ENCODE measurements at regions not wholly inside any gene's neighbourhood (a gene's known extent, or its start where the extent isn't known, plus 50 kb on each side); places are given as distances from the start of the nearest gene placed in this dataset.

GRCh38 chr22:49382451-49382735 lies 445.3 kb downstream of the BRD1 start:
- H3K4me2 ChIP-seq (ENCODE audit: low read depth, low read length, poor library complexity, severe bottlenecking), result no peak overlapping the region
- TF ChIP-seq CTCF (IDR thresholded peaks at IDR 0.05; ENCODE audit: insufficient read depth, low read length, poor library complexity, severe bottlenecking) (no peak), EZH2phosphoT487 (conservative IDR thresholded peaks at IDR 0.05; ENCODE audit: low read length) (no peak)
- H3F3A ChIP-seq (ENCODE audit: insufficient read depth), result peaks cover 4% of the 10 kb centered on the region; the same call in 1 of the 2 replicates
- H3K9me3 ChIP-seq (ENCODE audit: insufficient read depth, low read length), result peaks cover 4% of the 10 kb centered on the region; the same call in 1 of the 2 replicates
- no peaks in the 10 kb centered on the region for H3K79me2 ChIP-seq (ENCODE audit: insufficient read depth, low read length)
- H2AFZ ChIP-seq (ENCODE audit: low read depth, low read length, severe bottlenecking), result no peak overlapping the region
- no peak overlapping the region for H3K9ac ChIP-seq (ENCODE audit: low read length)
- H3K4me3 ChIP-seq (ENCODE audit: insufficient read depth, low read length, poor library complexity, severe bottlenecking), result no peak overlapping the region
- H3K9me2 ChIP-seq (replicated peaks; ENCODE audit: insufficient read depth, low read length), result no peaks in the 10 kb centered on the region
- H3K27me3 ChIP-seq (ENCODE audit: low read length), result no peaks in the 10 kb centered on the region
- no peaks in the 10 kb centered on the region for H4K20me1 ChIP-seq (ENCODE audit: low read depth, low read length)
- no peaks in the 10 kb centered on the region for H3K36me3 ChIP-seq (ENCODE audit: low read length)
- no peak overlapping the region for H3K27ac ChIP-seq (ENCODE audit: low read depth, low read length)

- no peak overlapping the region for H3K4me3 ChIP-seq (ENCODE audit: insufficient read depth, low read length, poor library complexity, severe bottlenecking)
- H2AFZ ChIP-seq (ENCODE audit: low read depth, low read length, severe bottlenecking), result no peak overlapping the region
- no peaks in the 10 kb centered on the region for H3K9me2 ChIP-seq (replicated peaks; ENCODE audit: insufficient read depth, low read length)
- H3K27ac ChIP-seq (ENCODE audit: low read depth, low read length), result no peak overlapping the region
- H3K36me3 ChIP-seq (ENCODE audit: low read length), result no peaks in the 10 kb centered on the region
- no peaks in the 10 kb centered on the region for H3K27me3 ChIP-seq (ENCODE audit: low read length)
- no peaks in the 10 kb centered on the region for H4K20me1 ChIP-seq (ENCODE audit: low read depth, low read length)
- H3K9me3 ChIP-seq (ENCODE audit: insufficient read depth, low read length), result peaks cover 4% of the 10 kb centered on the region; the same call in 1 of the 2 replicates
- H3F3A ChIP-seq (ENCODE audit: insufficient read depth), result peaks cover 4% of the 10 kb centered on the region; the same call in 1 of the 2 replicates
- H3K79me2 ChIP-seq (ENCODE audit: insufficient read depth, low read length), result no peaks in the 10 kb centered on the region
- no peak overlapping the region for H3K4me2 ChIP-seq (ENCODE audit: low read depth, low read length, poor library complexity, severe bottlenecking)
- no peak overlapping the region for H3K9ac ChIP-seq (ENCODE audit: low read length)
- TF ChIP-seq CTCF (IDR thresholded peaks at IDR 0.05; ENCODE audit: insufficient read depth, low read length, poor library complexity, severe bottlenecking) (no peak), EZH2phosphoT487 (conservative IDR thresholded peaks at IDR 0.05; ENCODE audit: low read length) (no peak)
Measured at GRCh38 chr22:49381595-49382450, 445.9 kb downstream of the BRD1 start.

GRCh38 chr22:49380828-49381114 lies 446.9 kb downstream of the BRD1 start:
- no peak overlapping the region for H3K4me3 ChIP-seq (ENCODE audit: insufficient read depth, low read length, poor library complexity, severe bottlenecking)
- H3K27ac ChIP-seq (ENCODE audit: low read depth, low read length), result no peak overlapping the region
- peaks cover 4% of the 10 kb centered on the region; the same call in 1 of the 2 replicates for H3F3A ChIP-seq (ENCODE audit: insufficient read depth)
- no peak overlapping the region for H2AFZ ChIP-seq (ENCODE audit: low read depth, low read length, severe bottlenecking)
- H3K4me2 ChIP-seq (ENCODE audit: low read depth, low read length, poor library complexity, severe bottlenecking), result no peak overlapping the region
- no peaks in the 10 kb centered on the region for H3K79me2 ChIP-seq (ENCODE audit: insufficient read depth, low read length)
- H3K9me2 ChIP-seq (replicated peaks; ENCODE audit: insufficient read depth, low read length), result no peaks in the 10 kb centered on the region
- no peak for TF ChIP-seq CTCF (IDR thresholded peaks at IDR 0.05; ENCODE audit: insufficient read depth, low read length, poor library complexity, severe bottlenecking)
- no peak for TF ChIP-seq EZH2phosphoT487 (conservative IDR thresholded peaks at IDR 0.05; ENCODE audit: low read length)
- H4K20me1 ChIP-seq (ENCODE audit: low read depth, low read length), result no peaks in the 10 kb centered on the region
- no peaks in the 10 kb centered on the region for H3K27me3 ChIP-seq (ENCODE audit: low read length)
- H3K36me3 ChIP-seq (ENCODE audit: low read length), result no peaks in the 10 kb centered on the region
- H3K9ac ChIP-seq (ENCODE audit: low read length), result no peak overlapping the region
- peaks cover 4% of the 10 kb centered on the region; the same call in 1 of the 2 replicates for H3K9me3 ChIP-seq (ENCODE audit: insufficient read depth, low read length)
